Tibial nerve (tissue), 4 donors: ENCODE measurements at regions not wholly inside any gene's neighbourhood (a gene's known extent, or its start where the extent isn't known, plus 50 kb on each side); places are given as distances from the start of the nearest gene placed in this dataset.

Experiments used
- EP300 ChIP-seq, 2 donors: sonication (generic); formaldehyde crosslinking; IDR thresholded peaks; one replicate each; pipeline ENCODE4 v1.6.1; 2017; ENCODE audit warnings: antibody characterized with exemption in 2 of 2, mild to moderate bottlenecking in 1 of 2
- POLR2A ChIP-seq, 2 donors: fragments of 450-650 bp; IDR thresholded peaks; one replicate each; pipeline ENCODE4 v1.6.1; 2017; ENCODE audit warnings: antibody characterized with exemption in 2 of 2, mild to moderate bottlenecking in 2 of 2, moderate library complexity in 2 of 2
- TF ChIP-seq, protein P1 (sequence below), 5 experiments: fragments of 200-600 bp in 3 of 5; fragments of 450-650 bp in 2 of 5; sonication (generic) in 3 of 5; IDR thresholded peaks; one replicate each; pipeline ENCODE4 v1.5.1; 2016 to 2019; ENCODE audit warnings: antibody characterized with exemption in 5 of 5, mild to moderate bottlenecking in 3 of 5, moderate library complexity in 2 of 5

DNA sequence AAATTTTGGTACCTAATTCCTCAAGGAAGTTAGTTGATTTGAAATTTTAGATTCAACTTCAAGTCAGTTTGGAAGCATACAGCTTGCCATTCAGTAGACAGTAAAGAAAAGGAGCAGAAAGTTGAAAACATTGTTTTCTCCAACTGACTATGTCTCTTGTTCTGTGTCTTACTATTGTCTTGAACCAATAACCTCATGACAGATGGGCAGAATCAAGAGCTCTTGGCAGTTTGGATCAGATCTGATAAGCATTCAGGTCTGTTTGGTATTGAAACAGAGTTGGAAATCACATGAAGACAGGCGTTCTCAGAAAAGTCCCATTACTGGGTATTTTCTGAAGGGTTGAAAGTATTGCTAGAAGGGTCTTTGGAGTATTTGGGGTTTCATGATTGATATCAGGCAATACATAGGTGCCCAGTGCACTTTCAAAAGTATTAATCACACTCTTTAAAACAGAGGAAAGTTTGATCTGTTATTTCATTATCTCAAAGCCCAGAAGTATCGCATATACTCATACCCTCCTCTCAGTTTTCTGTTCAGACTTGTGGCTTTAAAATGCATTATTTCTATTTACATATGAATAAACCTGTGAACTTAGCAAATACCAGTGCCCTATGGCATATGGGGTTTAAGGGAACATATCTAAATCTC lies 428.4 kb upstream of the ZEB2 start:
- TF ChIP-seq, protein P1, sequence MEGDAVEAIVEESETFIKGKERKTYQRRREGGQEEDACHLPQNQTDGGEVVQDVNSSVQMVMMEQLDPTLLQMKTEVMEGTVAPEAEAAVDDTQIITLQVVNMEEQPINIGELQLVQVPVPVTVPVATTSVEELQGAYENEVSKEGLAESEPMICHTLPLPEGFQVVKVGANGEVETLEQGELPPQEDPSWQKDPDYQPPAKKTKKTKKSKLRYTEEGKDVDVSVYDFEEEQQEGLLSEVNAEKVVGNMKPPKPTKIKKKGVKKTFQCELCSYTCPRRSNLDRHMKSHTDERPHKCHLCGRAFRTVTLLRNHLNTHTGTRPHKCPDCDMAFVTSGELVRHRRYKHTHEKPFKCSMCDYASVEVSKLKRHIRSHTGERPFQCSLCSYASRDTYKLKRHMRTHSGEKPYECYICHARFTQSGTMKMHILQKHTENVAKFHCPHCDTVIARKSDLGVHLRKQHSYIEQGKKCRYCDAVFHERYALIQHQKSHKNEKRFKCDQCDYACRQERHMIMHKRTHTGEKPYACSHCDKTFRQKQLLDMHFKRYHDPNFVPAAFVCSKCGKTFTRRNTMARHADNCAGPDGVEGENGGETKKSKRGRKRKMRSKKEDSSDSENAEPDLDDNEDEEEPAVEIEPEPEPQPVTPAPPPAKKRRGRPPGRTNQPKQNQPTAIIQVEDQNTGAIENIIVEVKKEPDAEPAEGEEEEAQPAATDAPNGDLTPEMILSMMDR (IDR thresholded peaks at IDR 0.05) = no peak
- TF ChIP-seq EP300 (IDR thresholded peaks at IDR 0.05) (no peak), POLR2A (IDR thresholded peaks at IDR 0.05) (no peak)
